Stimulated activated CD4-positive, alpha-beta T cell treated with anti-CD3 and anti-CD28 coated beads, Interleukin-15, amount 100 ng/mL, for 1 hour (primary cell): ENCODE measurements at regions not wholly inside any gene's neighbourhood (a gene's known extent, or its start where the extent isn't known, plus 50 kb on each side); places are given as distances from the start of the nearest gene placed in this dataset.
"Not testable (repeated sequence)": the region's sequence is repeated elsewhere in the genome, so short reads cannot be mapped to it uniquely, and the experiment has no call there.

Source experiments
- DNase-seq, 2 donors: peaks; one replicate each; pipeline ENCODE4 v3.0.0-alpha.2; 2020; ENCODE audit warnings: low read depth in 1 of 2, low spot score in 1 of 2

GRCh38 chr3:193927413-193928206 lies 208.3 kb upstream of the HES1 start:
- DNase-seq: not testable (repeated sequence)

- DNase-seq: no peak
Observed at GRCh38 chr3:193928354-193929209, 207.4 kb upstream of the HES1 start.

GRCh38 chr3:193929373-193929772 lies 206.6 kb upstream of the HES1 start:
- DNase-seq: no peak

- no peak for DNase-seq
Observed at GRCh38 chr3:193929921-193930646, 205.9 kb upstream of the HES1 start.

- no peak for DNase-seq
Observed at GRCh38 chr3:193932136-193932535, 203.8 kb upstream of the HES1 start.

- no peak for DNase-seq
Observed at GRCh38 chr3:193932576-193932975, 203.4 kb upstream of the HES1 start.

GRCh38 chr3:193933451-193933850 lies 202.5 kb upstream of the HES1 start:
- no peak for DNase-seq

GRCh38 chr3:193935916-193936315 lies 200.0 kb upstream of the HES1 start:
- DNase-seq: no peak

GRCh38 chr3:193938613-193939012 lies 197.3 kb upstream of the HES1 start:
- no peak for DNase-seq

GRCh38 chr3:193939527-193939926 lies 196.4 kb upstream of the HES1 start:
- DNase-seq: no peak

GRCh38 chr3:193940526-193940925 lies 195.4 kb upstream of the HES1 start:
- DNase-seq: no peak

GRCh38 chr3:193941486-193941885 lies 194.5 kb upstream of the HES1 start:
- DNase-seq: no peak

- no peak for DNase-seq
Observed at GRCh38 chr3:193942516-193943055, 193.4 kb upstream of the HES1 start.

GRCh38 chr3:193943200-193943599 lies 192.7 kb upstream of the HES1 start:
- DNase-seq: no peak

GRCh38 chr3:193943851-193944517 lies 192.0 kb upstream of the HES1 start:
- DNase-seq: no peak

GRCh38 chr3:193944518-193944884 lies 191.4 kb upstream of the HES1 start:
- no peak for DNase-seq

- DNase-seq: no peak
Observed at GRCh38 chr3:193945143-193945542, 190.8 kb upstream of the HES1 start.

GRCh38 chr3:193946945-193947344 lies 189.0 kb upstream of the HES1 start:
- no peak for DNase-seq

- DNase-seq: no peak
Observed at GRCh38 chr3:193947596-193947995, 188.4 kb upstream of the HES1 start.

- no peak for DNase-seq
Observed at GRCh38 chr3:193948459-193948858, 187.5 kb upstream of the HES1 start.

- no peak for DNase-seq
Observed at GRCh38 chr3:193951859-193952258, 184.1 kb upstream of the HES1 start.
